HFFc6 (cell line): ENCODE measurements at regions not wholly inside any gene's neighbourhood (a gene's known extent, or its start where the extent isn't known, plus 50 kb on each side); places are given as distances from the start of the nearest gene placed in this dataset.

Source experiments
- DNase-seq: peaks from one replicate; pipeline ENCODE4 v3.0.0-alpha.2; 2018
- H3K27ac Mint-ChIP-seq: 2 replicates; pipeline ENCODE4 v1.8.0; 2020; ENCODE audit warnings: mild to moderate bottlenecking, mixed read lengths
- H3K27me3 Mint-ChIP-seq: 2 replicates; pipeline ENCODE4 v1.8.0; 2021; ENCODE audit warnings: mild to moderate bottlenecking, moderate library complexity, mixed read lengths; ENCODE audit not compliant: insufficient read depth
- H3K36me3 Mint-ChIP-seq: 2 replicates; pipeline ENCODE4 v1.8.0; 2021; ENCODE audit warnings: low read depth, mixed read lengths
- H3K4me1 Mint-ChIP-seq: 2 replicates; pipeline ENCODE4 v1.8.0; 2020; ENCODE audit warnings: low read depth, mixed read lengths
- H3K4me3 Mint-ChIP-seq: 2 replicates; pipeline ENCODE4 v1.8.0; 2020; ENCODE audit warnings: mild to moderate bottlenecking, moderate library complexity, mixed read lengths
- H3K9me3 Mint-ChIP-seq: 2 replicates; pipeline ENCODE4 v1.8.0; 2020; ENCODE audit warnings: mild to moderate bottlenecking, mixed read lengths
- CTCF ChIP-seq: fragments of 200-600 bp; sonication (generic); IDR thresholded peaks from 2 replicates; pipeline ENCODE4 v1.5.0; 2021; ENCODE audit warnings: antibody characterized with exemption, mild to moderate bottlenecking

DNA sequence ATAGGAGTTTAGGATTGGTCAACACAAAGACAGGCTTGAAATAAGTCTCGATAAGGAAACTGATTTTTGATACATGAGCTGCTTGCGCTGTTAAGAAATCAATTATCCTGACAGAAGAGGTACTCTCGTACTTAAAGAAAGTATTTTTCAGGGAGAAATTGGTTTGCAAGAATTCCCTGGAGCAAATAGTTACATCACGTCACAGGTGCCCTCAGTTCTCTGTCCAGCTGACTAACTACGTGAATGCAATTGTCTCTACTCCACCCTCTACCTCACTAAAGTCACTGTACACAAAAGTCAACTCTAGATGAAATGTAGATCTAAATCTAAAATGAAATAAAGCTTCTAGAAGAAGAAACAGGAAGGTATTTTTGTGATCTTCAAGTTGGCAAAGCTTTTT, 130.6 kb upstream of the KCNJ16 start:
- no peaks in the 10 kb centered on the region; the same call in 1 of the 2 replicates for H3K27me3 Mint-ChIP-seq
- H3K27ac Mint-ChIP-seq, result no peak overlapping the region
- peaks cover 14% of the 10 kb centered on the region for H3K4me1 Mint-ChIP-seq
- no peak for TF ChIP-seq CTCF
- H3K36me3 Mint-ChIP-seq, result no peaks in the 10 kb centered on the region
- H3K4me3 Mint-ChIP-seq, result no peak overlapping the region
- H3K9me3 Mint-ChIP-seq, result no peaks in the 10 kb centered on the region
- no peak for DNase-seq

DNA sequence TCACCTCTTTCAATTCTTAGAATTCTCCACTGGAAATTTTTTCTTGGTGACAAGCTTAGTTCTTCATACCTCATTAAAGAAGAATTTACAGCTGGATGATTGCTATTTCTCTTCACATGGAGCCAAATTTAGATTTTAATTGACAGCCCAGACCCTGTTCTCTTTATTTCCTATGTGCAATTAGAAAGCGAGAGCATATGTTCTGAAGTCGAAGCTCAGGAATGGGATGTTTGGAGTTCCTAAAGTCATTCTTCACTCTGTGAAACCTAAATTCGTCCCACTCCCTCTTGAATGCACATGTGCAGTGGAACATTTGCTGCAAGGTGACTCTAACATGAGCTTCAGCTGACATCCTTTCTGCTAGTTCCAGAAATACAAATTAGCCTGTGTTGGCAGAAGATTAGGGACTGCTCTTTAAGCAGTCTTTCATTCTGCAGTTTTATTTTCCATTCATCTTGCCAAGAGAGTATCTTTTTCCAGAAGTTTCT, 129.3 kb upstream of the KCNJ16 start:
- peaks cover 14% of the 10 kb centered on the region for H3K4me1 Mint-ChIP-seq
- H3K36me3 Mint-ChIP-seq, result no peaks in the 10 kb centered on the region
- no peaks in the 10 kb centered on the region; the same call in none of the 2 replicates for H3K27me3 Mint-ChIP-seq

GRCh38 chr17:69947027-69947759, 127.8 kb upstream of the KCNJ16 start:
- no peak overlapping the region for H3K4me3 Mint-ChIP-seq
- H3K36me3 Mint-ChIP-seq, result no peaks in the 10 kb centered on the region
- H3K9me3 Mint-ChIP-seq, result no peaks in the 10 kb centered on the region
- DNase-seq, result no peak
- no peaks in the 10 kb centered on the region; the same call in none of the 2 replicates for H3K27me3 Mint-ChIP-seq
- peaks cover 14% of the 10 kb centered on the region for H3K4me1 Mint-ChIP-seq
- TF ChIP-seq CTCF, result no peak
- no peak overlapping the region for H3K27ac Mint-ChIP-seq

More for the DNA sequence above, 129.3 kb upstream of the KCNJ16 start:
- TF ChIP-seq CTCF, result no peak
- Mint-ChIP-seq H3K4me3 (no peak overlapping the region), H3K9me3 (no peaks in the 10 kb centered on the region), H3K27ac (no peak overlapping the region)
- DNase-seq, result no peak

GRCh38 chr17:69948406-69948805, 126.6 kb upstream of the KCNJ16 start:
- Mint-ChIP-seq H3K4me1 (peaks cover 14% of the 10 kb centered on the region), H3K36me3 (no peaks in the 10 kb centered on the region), H3K4me3 (no peak overlapping the region), H3K27me3 (no peaks in the 10 kb centered on the region; the same call in none of the 2 replicates), H3K27ac (no peak overlapping the region), H3K9me3 (no peaks in the 10 kb centered on the region)
- DNase-seq, result no peak
- TF ChIP-seq CTCF, result no peak

- H3K4me1 Mint-ChIP-seq, result peaks cover 14% of the 10 kb centered on the region
- no peak overlapping the region for H3K27ac Mint-ChIP-seq
- H3K9me3 Mint-ChIP-seq, result no peaks in the 10 kb centered on the region
- no peaks in the 10 kb centered on the region for H3K36me3 Mint-ChIP-seq
- no peak overlapping the region for H3K4me3 Mint-ChIP-seq
- TF ChIP-seq CTCF, result no peak
- H3K27me3 Mint-ChIP-seq, result no peaks in the 10 kb centered on the region; the same call in none of the 2 replicates
- no peak for DNase-seq
Measured at GRCh38 chr17:69949496-69949895, 125.5 kb upstream of the KCNJ16 start.
